DND-41 (cell line): ENCODE measurements at regions not wholly inside any gene's neighbourhood (a gene's known extent, or its start where the extent isn't known, plus 50 kb on each side); places are given as distances from the start of the nearest gene placed in this dataset.

Source experiments
- EZH2 ChIP-seq: IDR thresholded peaks from 3 replicates; pipeline ENCODE4 v1.6.1; 2012; ENCODE audit warnings: borderline replicate concordance, low read depth, mild to moderate bottlenecking, moderate library complexity, low read length, inconsistent platforms; ENCODE audit not compliant: severe bottlenecking
- TF ChIP-seq, protein P1 (sequence below): IDR thresholded peaks from 2 replicates; pipeline ENCODE4 v1.5.1; 2012; ENCODE audit warnings: borderline replicate concordance, low read length, moderate library complexity, mild to moderate bottlenecking; ENCODE audit not compliant: poor library complexity, severe bottlenecking; ENCODE audit errors: extremely low read depth

DNA sequence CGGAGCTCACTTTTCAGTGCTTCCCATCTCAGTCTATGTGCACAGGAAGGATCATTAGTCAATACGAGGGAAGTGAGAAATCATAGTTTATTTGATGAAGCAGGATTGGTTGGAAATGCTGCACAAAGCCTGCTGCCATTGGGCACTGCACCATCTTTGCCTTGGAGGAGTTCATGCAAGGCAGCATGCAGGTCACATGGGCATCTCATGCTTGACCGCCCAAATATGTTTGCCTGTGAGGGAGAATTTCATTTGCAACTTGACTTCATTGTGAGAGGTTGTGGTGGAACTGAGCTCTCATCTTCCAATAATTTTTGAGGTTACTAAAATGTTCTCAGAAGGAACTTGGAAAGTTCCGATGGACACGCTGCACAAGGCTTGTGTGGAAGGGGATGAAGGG lies 83.9 kb upstream of the SYNDIG1 start:
- TF ChIP-seq, protein P1, sequence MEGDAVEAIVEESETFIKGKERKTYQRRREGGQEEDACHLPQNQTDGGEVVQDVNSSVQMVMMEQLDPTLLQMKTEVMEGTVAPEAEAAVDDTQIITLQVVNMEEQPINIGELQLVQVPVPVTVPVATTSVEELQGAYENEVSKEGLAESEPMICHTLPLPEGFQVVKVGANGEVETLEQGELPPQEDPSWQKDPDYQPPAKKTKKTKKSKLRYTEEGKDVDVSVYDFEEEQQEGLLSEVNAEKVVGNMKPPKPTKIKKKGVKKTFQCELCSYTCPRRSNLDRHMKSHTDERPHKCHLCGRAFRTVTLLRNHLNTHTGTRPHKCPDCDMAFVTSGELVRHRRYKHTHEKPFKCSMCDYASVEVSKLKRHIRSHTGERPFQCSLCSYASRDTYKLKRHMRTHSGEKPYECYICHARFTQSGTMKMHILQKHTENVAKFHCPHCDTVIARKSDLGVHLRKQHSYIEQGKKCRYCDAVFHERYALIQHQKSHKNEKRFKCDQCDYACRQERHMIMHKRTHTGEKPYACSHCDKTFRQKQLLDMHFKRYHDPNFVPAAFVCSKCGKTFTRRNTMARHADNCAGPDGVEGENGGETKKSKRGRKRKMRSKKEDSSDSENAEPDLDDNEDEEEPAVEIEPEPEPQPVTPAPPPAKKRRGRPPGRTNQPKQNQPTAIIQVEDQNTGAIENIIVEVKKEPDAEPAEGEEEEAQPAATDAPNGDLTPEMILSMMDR = no peak
- TF ChIP-seq EZH2 = no peak
